ENCODE measurements at regions not wholly inside any gene's neighbourhood (a gene's known extent, or its start where the extent isn't known, plus 50 kb on each side); places are given as distances from the start of the nearest gene placed in this dataset.

GRCh38 chr6:147001621-147002020 lies 202.6 kb upstream of the STXBP5 start:
- no peak for TF ChIP-seq REST (IDR thresholded peaks at IDR 0.05; ENCODE audit: insufficient read depth in 1 of 2, low read depth in 2 of 2, low read length in 1 of 2)
- TF ChIP-seq POLR2AphosphoS5 (IDR thresholded peaks at IDR 0.05; ENCODE audit: low read depth, low read length) = no peak
- no peak for TF ChIP-seq CTCF (IDR thresholded peaks at IDR 0.05)
- TF ChIP-seq SIN3A (IDR thresholded peaks at IDR 0.05; ENCODE audit: borderline replicate concordance, insufficient read depth, low read depth, low read length) = no peak
- TF ChIP-seq TCF7L2 (IDR thresholded peaks at IDR 0.05; ENCODE audit: low read depth, low read length) = no peak
